ENCODE measurements at regions not wholly inside any gene's neighbourhood (a gene's known extent, or its start where the extent isn't known, plus 50 kb on each side); places are given as distances from the start of the nearest gene placed in this dataset.

- H3K4me3 ChIP-seq (ENCODE audit: low read depth, low read length): no peak overlapping the region
- no peak for TF ChIP-seq CTCF (IDR thresholded peaks at IDR 0.05; ENCODE audit: low read depth, low read length, missing control alignments)
- DNase-seq (ENCODE audit: low read depth): no peak
Observed at GRCh38 chr13:85742355-85742754, 56.9 kb downstream of the SLITRK6 start.

GRCh38 chr13:85741017-85741416 is 58.2 kb downstream of the SLITRK6 start:
- no peak for DNase-seq (ENCODE audit: low read depth)
- no peak for TF ChIP-seq CTCF (IDR thresholded peaks at IDR 0.05; ENCODE audit: low read depth, low read length, missing control alignments)
- no peak overlapping the region for H3K4me3 ChIP-seq (ENCODE audit: low read depth, low read length)

GRCh38 chr13:85738696-85739320 is 60.4 kb downstream of the SLITRK6 start:
- H3K4me3 ChIP-seq (ENCODE audit: low read depth, low read length): no peak overlapping the region
- TF ChIP-seq CTCF (IDR thresholded peaks at IDR 0.05; ENCODE audit: low read depth, low read length, missing control alignments): no peak
- DNase-seq (ENCODE audit: low read depth): no peak

GRCh38 chr13:85737952-85738351 is 61.3 kb downstream of the SLITRK6 start:
- H3K4me3 ChIP-seq (ENCODE audit: low read depth, low read length): no peak overlapping the region
- DNase-seq (ENCODE audit: low read depth): no peak
- TF ChIP-seq CTCF (IDR thresholded peaks at IDR 0.05; ENCODE audit: low read depth, low read length, missing control alignments): no peak

- no peak for TF ChIP-seq CTCF (IDR thresholded peaks at IDR 0.05; ENCODE audit: low read depth, low read length, missing control alignments)
- no peak for DNase-seq (ENCODE audit: low read depth)
- H3K4me3 ChIP-seq (ENCODE audit: low read depth, low read length): no peak overlapping the region
Observed at GRCh38 chr13:85729296-85729695, 69.9 kb downstream of the SLITRK6 start.

GRCh38 chr13:85728811-85729210 is 70.4 kb downstream of the SLITRK6 start:
- H3K4me3 ChIP-seq (ENCODE audit: low read depth, low read length): no peak overlapping the region
- TF ChIP-seq CTCF (IDR thresholded peaks at IDR 0.05; ENCODE audit: low read depth, low read length, missing control alignments): no peak
- DNase-seq (ENCODE audit: low read depth): no peak

GRCh38 chr13:85725433-85725832 is 73.8 kb downstream of the SLITRK6 start:
- DNase-seq (ENCODE audit: low read depth): no peak
- no peak overlapping the region for H3K4me3 ChIP-seq (ENCODE audit: low read depth, low read length)
- TF ChIP-seq CTCF (IDR thresholded peaks at IDR 0.05; ENCODE audit: low read depth, low read length, missing control alignments): no peak

All from GM12864 (cell line).